ENCODE measurements at regions not wholly inside any gene's neighbourhood (a gene's known extent, or its start where the extent isn't known, plus 50 kb on each side); places are given as distances from the start of the nearest gene placed in this dataset.
"Not testable (repeated sequence)": the region's sequence is repeated elsewhere in the genome, so short reads cannot be mapped to it uniquely, and the experiment has no call there.

DNA sequence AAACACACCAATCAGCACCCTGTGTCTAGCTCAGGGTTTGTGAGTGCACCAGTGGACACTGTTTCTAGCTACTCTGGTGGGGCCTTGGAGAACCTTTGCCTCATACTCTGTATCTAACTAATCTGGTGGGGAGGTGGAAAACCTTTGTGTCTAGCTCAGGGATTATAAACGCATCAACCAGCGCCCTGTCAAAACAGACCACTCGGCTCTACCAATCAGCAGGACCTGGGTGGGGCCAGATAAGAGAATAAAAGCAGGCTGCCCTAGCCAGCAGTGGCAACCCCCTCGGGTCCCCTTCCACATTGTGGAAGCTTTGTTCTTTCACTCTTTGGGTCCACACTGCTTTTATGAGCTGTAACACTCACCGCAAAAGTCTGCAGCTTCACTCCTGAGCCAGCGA is 121.8 kb downstream of the FSCB start:
- not testable (repeated sequence) for DNase-seq

DNA sequence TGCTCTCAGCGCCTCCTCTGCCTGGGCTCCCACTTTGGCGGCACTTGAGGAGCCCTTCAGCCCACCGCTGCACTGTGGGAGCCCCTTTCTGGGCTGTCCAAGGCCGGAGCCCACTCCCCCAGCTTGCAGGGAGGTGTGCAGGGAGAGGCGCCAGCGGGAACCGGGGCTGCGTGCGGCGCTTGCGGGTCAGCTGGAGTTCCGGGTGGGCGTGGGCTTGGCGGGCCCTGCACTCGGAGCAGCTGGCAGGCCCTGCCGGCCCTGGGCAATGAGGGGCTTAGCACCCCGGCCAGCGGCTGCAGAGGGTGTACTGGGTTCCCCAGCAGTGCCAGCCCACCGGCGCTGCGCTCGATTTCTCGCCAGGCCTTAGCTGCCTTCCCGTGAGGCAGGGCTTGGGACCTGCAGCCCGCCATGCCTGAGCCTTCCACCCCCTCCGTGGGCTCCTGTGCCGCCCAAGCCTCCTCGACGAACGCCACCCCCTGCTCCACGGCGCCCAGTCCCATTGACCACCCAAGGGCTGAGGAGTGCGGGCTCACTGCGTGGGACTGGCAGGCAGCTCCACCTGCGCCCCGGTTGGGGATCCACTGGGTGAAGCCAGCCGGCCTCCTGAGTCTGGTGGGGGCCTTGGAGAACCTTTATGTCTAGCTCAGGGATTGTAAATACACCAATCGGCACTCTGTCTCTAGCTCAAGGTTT is 122.3 kb downstream of the FSCB start:
- DNase-seq, result not testable (repeated sequence)

DNA sequence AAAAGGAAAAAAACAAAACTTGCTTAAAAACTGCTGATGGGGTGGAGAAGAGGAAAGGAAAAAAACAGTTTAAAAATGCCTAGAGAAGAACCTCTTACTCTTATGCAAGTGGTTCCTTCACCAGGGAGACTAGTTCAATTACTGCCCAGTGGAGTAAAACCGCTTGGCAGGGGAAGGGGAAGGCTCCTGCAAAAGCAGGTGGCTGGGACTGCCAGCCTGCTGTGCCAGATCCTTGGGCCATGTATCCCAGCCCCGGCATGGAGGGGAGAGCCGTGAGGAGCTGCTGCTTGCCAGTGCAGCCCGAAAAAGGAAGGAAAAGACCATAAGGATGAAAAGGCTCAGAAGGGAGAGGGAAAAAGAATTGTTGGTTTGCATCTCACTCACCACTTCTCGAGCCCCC is 123.0 kb downstream of the FSCB start:
- DNase-seq, result no peak

DNA sequence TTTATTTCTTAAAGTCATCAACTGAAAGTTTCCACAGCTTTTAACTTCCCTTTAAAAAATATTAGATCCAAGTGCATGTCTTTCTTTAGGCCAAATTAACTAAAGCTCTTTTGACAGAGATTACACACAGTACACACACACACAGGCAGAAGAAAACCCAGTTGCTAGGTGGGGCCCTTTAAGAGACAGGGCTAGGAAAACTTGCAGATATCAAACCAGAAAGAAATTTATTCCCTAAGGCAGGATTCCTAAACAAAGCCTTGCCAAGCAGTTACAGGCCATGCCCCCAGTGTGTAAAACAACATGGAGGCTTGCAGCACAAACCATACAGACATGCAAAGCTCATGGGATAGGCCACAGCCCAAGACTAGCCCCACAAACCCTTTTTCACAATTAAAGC is 123.4 kb downstream of the FSCB start:
- no peak for DNase-seq

DNA sequence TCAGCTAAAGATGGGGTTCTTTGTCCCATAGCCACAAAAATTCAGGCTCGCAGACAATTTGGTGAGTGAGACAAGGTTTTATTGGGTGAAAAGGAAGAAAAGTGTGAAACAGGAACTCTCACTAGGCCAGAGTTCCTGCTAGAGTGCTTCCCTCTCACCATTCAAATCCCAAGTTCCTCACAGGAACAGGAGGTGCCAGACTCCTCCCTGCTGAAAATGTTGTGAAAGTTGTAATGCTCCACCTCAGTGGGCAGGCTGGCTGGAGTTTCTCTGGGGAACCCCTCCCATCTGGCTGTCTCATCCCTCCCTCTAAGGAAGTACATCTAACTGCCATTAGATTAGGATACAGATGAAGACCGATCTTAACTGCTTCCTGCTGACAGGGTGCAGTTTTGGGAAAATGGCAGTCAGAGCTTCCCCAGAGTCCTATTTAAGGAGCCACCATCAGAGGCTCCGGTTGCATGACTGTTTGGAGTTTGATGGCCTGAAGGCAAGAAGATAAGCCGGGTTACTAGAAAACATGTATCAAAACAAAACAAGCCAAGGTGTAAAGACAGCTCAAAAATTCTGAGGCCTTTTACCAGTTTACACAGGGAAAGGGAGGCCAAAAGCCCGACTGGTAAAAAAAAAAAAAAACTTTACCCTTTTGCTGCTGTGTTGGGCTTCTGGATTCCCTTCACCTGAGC is 127.6 kb downstream of the FSCB start:
- DNase-seq, result no peak

DNA sequence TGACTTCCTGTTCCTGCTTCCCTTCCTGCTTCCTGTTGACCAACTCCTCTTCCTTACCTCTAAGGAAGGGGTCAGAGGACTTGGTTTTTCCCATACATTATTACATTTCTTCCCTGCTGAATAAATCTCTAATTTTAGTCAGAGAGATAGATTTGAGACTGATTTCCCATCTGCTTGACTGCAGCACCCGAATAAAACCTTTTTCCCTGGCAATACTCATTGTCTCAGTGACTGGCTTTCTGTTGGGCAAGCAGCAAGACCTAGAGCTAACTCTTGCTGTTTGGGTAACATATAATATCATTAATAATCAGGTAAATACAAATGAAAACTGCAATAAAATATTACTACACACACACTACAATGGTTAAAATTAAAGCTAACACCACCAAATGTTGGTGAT is 132.2 kb downstream of the FSCB start:
- no peak for DNase-seq

DNA sequence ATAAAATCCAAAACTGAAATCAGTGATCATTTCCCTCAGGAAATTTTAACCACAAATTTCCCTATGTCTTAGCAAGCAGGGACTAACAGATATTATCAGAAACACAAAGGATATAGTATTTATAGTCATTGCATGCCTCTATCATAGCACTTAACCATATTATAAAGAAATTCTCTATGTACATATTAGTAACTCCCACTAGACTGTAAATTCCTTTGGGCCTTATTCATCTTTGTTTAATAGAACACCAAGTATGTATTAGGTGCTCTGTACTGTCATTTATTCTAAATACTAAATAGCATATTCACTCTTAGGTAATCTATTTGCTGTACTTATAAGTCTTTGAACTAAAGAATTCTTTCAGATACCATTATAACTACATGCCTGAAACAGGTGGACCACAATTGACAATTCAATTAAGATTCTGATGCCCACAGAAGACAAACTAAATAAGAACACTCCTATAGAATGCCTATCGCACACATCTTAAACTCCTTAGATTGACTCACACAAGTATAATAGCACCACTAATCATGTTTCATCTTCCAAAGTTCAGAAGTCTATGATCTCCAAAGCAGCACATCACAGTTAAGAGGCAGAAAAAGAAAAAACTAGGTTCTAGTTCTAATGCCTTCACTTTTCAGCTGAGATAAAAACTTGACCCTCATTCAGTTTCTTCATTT is 134.1 kb downstream of the FSCB start:
- DNase-seq, result no peak

DNA sequence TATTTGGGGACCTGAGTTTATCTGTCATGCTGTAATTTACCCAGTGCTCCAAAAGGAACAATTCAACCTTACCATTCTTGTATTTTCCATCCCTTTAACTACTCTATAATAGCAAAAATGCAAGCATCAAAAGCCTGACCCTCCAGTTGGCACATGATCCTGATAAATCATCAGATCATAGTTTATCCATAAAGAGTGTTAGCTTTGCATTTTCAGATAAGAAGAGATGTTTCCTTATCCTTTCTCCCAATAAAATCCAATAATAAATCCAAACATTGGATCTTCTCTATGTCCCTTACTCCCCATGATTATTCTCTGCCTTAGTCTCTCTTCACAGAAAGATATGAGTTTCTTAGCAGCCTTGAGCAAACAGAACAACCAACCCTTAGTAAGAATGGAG is 134.9 kb downstream of the FSCB start:
- no peak for DNase-seq

DNA sequence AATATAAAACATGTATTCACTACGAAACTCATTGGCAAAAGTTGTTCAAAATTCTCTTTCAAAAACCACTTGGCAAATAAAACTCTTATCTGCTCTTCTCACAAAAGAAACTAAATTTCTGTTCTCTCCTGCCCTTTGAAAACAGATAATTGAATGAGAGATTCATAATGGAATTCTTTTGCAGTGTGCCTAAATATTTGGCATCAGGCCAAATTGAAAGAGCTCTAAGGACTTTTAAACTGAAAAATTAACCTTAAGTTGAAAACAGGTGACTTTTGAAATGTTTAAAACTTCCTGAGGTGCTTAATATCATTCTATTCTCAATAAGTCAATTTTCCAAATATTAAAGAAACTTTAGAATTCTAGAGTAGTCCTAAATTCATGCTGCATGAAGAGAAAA is 136.4 kb downstream of the FSCB start:
- no peak for DNase-seq

DNA sequence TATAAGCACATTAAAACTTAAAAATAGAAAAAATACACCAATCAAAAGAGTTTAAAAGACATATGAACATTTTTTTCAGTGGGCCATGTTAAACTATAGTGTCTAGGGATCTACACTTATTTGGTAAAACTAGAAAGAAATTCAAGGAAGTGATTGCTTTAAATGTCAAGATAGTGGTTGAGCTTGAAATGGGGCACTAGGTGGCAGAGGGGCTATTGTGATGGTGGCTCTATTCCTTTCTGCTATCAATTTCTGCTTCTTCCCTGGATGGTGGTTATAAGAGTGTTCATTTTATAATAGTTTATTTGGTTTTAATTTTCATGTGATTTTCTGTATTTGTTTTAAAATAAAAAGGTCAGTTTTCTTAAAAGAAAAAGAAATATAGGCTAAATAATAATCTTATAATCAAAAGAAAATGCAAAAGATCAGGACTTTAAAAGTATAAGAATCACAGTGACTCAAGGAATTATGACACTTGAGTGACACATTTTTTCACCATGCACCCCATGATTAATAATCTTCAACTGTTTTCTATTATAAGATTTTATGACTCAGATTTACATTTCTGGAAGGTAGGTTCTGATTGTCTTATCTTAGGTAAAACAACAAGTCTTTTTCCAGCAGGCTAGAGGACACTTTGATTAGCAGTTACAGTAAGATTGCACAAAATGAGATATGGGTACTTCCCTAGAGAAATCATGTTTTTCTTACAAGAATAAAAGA is 137.5 kb downstream of the FSCB start:
- no peak for DNase-seq

DNA sequence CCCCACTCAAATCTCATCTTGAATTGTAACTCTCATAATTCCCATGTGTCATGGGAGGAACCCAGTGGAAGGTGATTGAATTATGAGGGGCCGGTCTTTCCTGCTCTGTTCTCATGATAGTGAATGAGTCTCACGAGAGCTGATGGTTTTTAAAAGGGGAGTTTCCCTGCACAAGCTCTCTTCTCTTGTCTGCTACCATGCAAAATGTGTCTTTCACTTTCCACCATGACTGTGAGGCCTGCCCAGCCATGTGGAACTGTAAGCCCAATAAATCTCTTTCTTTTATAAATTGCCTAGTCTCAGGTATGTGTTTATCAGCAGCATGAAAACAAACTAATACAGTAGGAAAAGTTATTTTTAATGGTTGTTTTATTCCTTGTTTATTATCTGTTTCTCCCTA is 146.0 kb downstream of the FSCB start:
- DNase-seq, result no peak

DNA sequence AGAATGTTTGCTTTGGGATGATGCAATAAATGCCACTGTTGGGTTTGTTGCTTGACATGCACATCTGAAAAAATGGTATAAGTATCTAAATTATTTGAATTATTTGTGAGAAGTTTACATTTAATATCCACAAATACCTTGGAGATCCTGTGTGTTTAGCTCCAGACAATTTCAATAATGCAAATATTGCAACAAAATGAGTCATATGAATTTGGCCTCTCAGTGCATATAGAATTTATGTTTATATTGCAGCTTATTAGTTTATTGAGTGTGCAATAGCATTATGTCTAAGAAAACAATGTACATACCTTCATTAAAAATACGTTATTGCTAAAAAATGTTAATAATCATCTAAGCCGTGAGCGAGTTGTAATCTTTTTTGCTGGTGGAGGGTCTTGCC is 153.3 kb downstream of the FSCB start:
- DNase-seq, result no peak

DNA sequence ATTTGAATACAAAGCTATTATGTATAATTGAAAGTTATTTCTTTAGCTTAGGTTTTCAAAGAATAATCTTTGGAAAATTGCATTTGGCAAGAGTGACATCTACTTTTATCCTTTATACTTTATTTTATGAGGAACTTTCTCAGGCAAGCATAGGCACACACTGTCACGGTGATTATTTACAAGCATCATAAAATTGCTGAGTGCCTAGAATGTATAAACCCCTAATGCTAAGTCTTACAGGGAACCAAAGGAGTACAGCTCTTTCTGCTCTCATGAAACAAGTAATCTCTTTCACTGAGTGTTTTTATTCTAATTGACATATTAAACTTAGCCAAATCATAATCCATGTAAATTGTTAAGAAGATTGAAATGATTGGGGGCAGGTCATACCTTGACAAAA is 154.9 kb downstream of the FSCB start:
- no peak for DNase-seq

DNA sequence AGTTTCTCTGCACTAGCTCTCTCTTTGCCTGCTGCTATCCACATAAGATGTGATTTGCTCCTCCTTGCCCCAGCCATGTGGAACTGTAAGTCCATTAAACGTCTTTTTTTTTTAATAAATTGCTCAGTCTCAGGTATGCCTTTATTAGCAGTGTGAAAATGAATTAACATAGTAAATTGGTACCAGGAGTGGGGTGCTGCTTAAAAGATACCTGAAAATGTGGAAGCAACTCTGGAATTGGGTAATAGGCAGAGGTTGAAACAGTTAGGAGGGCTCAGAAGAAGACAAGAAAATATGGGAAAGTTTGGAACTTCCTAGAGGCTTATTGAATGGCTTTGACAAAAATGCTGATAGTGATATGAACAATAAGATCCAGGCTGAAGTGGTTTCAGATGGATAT is 159.8 kb downstream of the FSCB start:
- no peak for DNase-seq

DNA sequence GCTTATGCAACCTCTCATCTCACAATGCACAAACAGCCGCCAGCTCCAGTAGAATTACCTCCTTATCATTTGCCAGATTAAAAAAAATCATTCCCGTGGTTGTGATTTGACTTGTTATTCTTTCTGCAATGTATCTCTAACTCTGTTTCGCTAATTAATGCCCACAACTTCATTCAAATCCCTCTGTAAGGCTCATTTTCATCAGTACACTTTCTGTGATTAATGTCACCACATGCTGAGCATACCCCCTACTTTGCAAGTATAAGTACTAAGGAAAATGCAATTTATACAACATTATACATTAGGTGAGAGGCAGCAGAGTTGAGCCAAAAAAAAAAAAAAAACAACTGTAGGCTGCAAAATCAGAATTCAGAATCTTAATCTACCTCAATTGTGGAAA is 166.0 kb downstream of the FSCB start:
- no peak for DNase-seq

DNA sequence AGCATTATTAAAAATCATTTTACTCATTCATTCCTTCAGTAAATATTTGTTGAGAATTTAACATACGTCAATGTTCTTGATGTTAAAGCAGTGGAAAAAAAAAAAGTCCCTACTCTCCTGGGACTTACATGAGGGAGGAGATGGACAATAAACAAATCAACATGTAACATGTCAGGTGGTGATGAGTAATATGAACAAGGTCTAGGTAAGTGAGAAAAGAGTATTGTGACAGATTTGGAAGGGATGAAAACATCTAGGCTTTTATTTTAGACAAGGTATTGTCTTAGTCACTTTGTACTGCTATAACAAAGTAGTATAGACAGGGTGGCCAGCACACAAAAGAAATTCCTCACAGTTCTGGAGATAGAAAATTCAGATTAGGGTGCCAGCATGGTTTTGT is 167.2 kb downstream of the FSCB start:
- DNase-seq, result no peak

DNA sequence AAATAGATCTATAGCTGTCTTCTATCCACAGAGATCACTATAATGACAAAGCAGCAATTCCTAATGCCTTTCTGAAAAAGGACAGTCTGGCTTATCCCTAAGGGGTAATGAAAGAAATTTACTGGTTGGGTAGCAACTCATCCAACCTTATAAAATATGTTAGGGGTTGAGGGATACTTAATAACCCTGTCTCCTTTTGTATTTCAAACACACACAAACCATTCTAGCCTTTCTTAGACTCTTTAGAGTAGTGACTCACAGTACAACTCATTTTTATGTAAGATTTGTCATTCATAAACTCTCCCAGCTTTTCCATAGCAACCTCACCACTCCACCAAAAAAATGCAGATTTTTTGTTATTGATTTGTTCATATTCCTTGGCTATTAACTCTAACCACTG is 167.9 kb downstream of the FSCB start:
- no peak for DNase-seq

DNA sequence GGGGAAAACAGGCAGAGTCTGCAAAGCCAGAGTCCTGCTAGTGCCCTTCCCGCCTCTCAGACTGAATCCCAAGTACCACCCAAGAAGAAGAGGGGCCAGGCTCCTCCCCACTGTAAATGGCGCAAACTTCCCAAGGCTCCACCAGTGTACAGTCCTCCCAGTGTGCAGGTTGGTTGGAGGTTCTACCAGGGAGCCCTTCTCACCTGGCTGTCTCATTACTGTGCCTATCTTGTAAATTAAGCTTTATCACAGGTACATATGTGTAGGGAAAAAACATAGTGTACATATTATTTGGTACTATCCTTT is 189.7 kb downstream of the FSCB start:
- DNase-seq, result no peak

DNA sequence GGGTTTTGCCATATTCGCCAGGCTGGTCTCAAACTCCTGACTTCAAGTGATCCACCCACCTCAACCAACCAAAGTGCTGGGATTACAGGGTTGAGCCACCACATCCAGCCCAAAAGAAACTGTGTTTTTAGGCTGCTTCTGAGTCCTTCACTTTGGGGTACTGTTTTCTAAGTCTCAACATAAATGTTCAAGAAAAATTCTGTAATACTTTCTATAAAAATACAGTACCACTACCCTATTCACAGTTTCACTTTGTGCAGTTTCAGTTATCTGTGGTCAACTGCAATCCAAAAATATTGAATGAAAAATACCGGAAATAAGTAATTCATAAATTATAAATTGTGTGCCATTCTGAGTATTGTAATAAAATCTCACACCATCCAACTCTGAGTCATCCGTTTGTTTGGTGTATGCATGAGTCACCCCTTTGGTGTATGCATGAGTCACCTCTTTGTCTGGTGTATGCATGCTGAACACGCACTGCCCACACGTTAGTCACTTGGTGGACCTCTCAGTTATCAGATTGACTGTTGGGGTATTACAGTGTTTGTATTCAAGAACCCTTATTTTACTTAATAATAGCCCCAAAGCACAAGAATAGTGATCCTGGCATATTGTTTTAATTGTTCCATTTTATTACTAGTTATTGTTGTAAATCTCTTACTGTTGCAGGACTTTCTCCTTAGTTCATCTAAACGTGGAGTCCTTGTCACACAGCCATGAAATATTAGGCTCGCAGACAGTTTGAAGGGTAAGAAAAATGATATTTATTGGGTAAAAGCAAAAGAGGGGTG is 190.2 kb downstream of the FSCB start:
- peak; percentile 5 for DNase-seq

DNA sequence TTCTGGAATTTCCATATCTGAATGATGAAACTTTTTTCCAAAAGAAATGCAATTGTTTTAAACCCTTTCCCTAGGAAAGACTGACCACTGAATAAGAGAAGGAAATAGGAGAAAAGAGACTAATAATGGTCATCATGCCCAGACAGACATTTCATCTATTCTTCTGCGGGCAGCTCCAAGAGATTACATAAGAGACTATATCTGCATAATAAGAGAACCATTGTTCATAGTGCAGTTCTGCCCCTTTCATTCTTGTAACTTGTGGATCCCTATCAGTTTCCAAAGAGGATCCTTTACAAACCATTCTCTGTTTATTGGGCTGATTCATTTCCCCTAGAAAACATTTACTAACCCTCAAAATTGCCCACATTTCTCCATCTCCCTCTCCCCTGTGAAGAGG is 197.8 kb downstream of the FSCB start:
- DNase-seq, result no peak

DNA sequence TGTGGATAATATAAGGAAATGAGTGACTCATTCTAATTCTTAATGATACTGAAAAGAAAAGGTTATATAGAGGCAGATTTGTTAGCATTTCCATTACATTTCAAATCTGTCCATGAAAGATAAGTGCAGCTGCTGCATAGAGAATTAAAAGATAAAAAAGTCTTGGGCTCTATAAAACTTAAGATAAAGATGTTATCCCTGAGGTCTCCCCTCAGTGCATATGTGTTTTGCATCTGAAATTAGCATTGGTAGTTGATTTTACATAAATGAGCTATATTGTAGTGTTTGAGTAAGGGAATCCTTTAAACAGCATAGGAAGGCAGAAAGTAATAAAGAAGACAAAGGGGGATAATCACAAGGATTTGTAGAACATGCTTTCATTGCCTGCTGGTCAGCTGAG is 206.2 kb downstream of the FSCB start:
- no peak for DNase-seq

DNA sequence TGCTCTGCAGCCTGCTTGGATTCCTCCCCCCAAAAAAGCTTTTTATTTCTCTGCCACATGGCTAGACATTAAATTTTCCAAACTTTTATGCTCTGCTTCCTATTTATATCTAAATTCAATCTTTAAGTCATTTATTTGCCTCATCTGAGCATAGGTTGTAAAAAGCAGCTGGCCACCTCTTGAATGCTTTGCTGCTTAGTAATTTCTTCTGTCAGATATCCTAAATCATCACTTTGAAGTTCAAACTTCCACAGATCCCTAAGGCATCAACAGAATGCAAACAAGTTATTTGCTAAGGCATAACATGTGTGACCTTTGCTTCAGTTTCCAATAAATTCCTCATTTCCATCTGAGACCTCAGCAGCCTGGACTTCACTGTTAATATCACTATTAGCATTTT is 209.6 kb downstream of the FSCB start:
- no peak for DNase-seq

DNA sequence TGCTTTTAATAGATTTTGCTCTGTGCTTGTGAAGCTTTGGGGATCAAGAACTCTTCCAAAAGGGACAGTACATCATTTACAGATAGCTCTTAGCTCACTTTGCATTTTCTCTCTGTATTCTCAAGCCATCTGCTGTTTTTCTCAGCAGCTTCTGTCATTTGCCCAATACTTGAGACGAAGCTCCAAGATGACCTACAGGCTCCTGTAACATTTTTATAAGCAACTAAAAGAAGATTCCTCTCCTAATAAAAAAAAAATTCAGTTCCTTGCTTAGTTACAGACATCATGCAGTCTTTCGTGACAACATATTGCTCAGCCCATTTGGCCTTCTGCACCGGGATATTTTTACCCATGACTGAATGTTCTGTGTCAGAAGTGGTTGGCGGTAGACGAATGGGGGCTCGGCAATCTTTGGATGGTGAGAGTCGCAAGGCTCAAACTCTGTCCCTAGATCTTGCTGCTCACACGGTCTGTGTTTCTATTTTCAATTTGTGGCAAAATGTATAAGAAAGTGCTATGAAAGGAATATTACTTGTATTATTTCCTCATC is 215.6 kb downstream of the FSCB start:
- no peak for DNase-seq
